ENCODE measurements at regions not wholly inside any gene's neighbourhood (a gene's known extent, or its start where the extent isn't known, plus 50 kb on each side); places are given as distances from the start of the nearest gene placed in this dataset.

DNA sequence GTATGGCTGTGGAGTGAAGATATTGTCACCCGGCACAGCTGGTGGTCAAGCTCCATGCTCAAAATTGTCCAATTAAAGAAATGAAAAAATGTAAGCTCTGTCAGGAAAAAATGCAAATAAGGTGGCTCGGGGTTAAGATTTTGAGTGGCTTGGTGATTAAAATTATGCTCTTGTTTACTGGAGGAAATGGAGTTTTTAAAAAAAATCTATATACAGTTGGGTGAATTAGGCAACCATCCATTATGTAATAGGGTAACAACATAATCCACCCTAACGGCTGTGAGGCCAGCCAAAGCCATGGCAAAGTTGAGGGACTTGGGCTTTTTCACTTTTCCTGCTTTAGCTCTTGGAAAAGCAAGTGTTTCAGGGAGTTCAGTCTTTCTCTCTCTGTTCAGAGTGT is 260.8 kb upstream of the HABP2 start:
- no peak for DNase-seq (ENCODE audit: low read depth)

DNA sequence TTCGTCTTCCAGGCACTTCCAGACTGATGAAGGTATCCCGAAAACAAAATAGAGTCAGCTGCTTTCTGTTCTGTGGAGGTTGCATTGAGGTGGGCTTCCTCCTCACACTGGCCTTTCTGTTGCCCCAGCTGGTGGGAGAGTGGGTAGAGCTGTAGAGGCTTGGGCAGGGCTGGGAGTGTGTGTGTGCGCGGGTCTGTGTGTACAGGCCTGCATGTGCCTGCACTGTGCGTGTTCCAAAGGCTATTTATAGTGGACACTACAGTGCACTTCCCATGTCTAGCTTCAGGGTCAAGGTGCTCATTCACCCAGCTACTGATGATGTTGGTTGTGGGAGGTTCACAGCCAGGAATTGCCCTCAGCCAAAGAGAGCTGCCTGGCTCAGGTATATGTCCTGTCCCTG is 260.1 kb upstream of the HABP2 start:
- no peak for DNase-seq (ENCODE audit: low read depth)

DNA sequence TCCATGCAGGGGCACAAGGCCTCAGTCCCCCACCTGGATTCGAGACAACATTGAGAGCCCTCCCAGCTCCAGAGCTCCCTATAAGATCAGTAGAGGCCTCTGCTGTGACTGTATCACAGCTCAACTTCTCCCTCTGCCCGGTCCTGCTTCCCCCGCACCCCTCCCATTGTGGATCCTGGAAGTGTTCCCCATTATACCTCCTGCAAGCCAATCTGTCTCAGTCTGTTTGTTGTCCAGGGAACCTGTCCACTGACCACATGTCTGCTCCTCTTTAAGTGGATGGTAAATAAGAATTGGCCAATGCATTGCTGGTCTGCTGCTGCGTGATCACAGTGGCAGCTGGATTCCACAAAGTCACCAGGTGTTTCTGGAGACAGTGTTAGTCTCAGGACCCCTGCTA is 259.7 kb upstream of the HABP2 start:
- DNase-seq (ENCODE audit: low read depth) = no peak

DNA sequence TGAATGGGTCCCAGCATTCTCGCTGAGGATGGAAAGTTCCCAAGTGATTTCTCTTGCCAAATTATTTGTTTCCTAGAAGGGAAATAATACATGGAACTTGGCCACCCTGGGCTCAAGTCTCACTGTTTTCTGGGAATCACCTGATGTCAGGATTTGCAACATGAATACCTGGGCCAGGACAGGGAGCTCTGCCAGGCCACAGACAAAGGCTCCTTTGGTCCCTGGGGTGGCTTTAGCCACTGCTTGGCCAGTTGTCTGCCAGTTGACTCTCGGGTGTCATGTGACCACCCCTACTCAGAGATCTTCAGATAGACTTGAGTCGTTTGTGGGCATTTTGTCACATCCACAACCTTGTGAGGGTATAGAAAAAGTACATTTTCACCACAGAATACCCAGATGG is 258.0 kb upstream of the HABP2 start:
- DNase-seq (ENCODE audit: low read depth) = no peak

DNA sequence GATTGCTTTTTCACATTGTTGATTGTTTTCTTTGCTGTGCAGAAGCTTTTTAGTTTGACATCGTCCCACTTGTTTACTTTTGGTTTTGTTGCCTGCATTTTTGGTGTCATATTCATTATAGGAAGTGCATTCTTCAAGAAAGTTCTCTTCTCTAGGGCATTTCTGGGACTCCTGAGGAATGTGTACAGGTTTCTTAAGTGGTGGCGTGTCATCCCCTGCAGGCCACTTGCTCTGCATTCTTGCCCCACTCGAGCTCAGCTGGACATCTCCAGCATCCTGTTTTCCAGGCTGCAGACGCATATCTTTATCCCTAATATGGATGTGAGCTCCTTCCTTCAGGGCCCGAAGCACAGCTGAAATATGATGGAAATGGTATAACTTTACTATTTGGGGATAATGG is 255.6 kb upstream of the HABP2 start:
- no peak for DNase-seq (ENCODE audit: low read depth)

DNA sequence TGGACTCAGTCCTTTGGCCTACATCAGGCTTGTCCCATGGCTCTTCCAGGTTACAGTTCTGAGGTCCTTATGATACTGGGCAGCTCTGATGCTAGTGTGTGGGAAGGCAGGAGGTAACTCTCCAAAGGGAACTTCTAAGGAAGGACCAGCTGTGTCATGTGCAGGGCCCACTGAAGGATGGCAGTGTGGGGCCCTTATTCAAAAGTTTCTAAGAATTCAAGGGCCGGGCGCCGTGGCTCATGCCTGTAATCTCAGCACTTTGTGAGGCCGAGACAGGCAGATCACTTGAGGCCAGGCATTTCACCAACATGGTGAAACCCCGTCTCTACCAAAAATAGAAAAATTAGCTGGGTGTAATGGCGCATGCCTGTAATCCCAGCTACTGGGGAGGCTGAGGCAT is 254.2 kb upstream of the HABP2 start:
- DNase-seq (ENCODE audit: low read depth) = no peak

DNA sequence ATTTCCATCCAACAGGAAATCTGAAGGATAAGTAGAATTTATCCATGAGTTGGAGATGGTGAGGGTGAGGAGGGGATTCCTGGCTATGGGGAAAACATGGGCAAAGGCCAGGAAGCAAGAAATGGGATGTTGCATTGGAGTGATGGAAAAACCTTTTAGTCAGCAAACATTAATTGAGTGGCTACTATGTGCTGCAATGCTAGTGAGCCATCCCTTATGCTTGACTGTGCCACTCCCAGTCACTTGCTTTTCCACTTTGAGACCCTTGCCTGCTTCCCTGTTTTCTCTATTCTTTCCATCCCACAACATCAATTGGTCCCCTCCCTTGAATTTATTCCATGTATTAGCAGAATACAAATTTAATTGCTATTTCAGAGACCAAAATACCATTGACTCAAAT is 252.7 kb upstream of the HABP2 start:
- DNase-seq (ENCODE audit: low read depth) = no peak

DNA sequence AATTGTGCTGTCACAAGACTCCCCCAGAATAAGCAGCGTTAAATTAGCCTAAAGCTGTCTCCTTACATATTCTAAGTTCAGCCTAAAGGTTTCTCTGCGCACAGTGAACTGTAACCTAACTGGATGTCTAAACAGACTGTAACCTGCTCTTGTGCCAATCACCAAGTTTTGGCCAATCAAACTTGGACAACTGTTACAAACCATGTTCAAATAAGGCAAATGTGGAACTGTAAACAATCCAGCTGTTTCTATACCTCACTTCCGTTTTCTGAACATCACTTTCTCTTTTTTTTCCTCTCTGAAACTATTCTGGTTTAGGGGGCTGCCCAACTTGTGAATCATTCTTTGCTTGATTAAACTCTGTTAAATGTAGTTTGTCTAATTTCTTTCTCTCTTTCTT is 252.2 kb upstream of the HABP2 start:
- DNase-seq (ENCODE audit: low read depth) = no peak

DNA sequence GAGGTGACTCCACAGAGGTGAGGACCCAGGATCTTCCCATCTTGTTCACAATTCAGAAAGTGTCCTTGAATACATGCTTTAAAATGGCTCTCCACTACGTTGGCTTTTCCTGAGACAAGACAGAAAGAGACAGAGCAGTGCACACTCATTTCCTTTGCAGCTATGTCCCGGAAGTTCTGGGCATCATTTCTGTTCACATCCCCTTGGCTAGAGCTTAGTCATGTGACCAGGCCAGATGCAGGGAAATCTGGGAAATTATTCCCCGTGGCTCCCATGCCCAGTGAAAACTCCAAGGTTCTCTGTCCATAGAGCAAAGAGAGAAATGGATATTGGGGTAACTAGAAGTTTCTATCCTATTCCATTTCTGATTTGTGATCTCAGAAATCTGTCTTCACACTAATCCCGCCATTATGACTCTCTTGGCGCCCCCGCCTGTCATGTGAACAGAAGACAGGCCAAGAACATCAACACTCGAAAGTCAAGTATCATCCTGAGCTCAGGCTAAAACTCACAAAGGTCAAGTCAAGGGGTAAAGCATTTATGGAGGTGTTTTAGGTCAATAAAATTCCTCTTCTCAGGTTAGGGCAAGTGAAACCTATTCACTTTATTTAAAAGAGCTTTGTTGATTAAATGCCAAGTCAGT is 251.4 kb upstream of the HABP2 start:
- no peak for DNase-seq (ENCODE audit: low read depth)

DNA sequence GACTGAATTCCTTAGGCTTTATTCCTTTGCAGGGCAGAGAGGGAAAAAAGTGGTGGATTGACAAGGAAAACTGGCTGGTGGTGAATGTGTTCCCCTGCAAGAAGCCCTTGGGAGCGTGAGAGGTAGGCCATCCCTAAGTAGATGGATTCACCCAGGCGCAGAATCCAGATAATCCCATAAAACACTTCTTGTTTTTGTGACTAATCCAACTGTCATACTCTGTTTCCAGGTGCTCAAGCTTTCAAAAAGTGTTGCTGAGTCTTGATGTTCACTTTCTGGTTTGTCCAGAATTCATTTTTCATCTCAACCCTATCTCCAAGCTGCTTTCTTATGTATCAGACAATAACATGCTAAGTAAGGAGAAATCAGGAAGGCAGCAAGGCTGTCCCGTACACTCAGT is 250.8 kb upstream of the HABP2 start:
- no peak for DNase-seq (ENCODE audit: low read depth)

DNA sequence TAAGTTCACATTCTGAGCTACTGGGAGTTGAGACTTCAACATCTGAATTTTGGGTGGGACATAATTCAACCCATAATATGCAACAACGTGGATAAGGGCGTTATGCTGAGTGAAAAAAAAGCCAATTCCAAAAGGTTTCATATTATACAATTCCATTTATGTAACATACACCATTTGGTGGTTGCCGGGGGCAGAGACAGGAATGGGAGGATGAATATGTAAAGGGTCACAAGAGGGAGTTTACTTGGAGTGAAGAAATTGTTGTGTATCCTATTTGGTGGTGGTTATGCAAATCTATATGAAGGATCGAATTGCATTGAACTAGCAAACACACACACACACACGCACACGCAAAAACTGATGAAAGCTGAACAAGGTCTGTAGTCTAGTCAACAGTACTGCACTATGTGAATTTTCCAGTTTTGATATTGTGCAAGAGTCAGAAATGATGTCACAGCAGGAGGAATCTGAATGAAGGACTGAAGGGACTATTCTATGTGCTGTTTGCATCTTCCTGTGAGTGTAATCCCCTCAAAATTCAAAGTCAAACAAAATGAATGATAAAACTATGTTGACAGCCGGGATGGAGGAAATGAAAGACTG is 249.2 kb upstream of the HABP2 start:
- DNase-seq (ENCODE audit: low read depth) = no peak

DNA sequence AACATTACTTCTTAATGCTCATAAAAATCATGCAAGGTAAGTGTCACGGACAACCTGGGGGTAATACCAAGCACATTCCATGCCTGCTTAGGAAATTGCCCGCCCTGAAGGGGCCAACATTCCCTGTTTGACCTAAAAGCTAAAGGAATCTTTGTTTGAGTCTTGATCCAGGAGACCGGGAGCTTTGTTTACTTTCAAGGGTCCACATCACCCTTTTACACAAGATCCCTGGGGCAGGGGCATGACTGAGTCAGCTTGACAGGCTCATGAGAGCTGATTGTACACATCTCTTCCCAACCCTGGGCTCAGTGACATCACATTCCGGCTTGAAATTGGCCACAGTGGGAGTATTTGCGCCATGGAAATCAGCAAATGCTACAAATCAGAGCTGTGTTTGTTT is 248.1 kb upstream of the HABP2 start:
- no peak for DNase-seq (ENCODE audit: low read depth)

DNA sequence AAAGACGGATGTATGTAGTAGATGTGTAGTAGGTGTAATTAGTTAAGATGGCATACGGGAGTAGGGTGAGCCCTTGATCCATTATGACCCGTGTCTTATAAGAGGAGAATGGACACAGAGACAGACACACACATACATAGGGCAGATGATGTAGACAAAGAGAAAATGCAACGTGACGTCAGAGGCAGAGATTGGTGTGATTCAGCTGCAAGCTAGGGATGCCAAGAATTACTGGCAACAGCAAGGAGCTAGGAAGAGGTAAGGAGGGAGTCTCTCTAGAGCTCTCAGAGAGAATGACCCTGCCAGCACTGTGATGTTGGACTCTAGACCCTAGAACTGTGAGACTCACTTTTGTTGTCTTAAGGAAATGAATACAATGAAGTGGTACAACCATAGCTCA is 247.0 kb upstream of the HABP2 start:
- no peak for DNase-seq (ENCODE audit: low read depth)

DNA sequence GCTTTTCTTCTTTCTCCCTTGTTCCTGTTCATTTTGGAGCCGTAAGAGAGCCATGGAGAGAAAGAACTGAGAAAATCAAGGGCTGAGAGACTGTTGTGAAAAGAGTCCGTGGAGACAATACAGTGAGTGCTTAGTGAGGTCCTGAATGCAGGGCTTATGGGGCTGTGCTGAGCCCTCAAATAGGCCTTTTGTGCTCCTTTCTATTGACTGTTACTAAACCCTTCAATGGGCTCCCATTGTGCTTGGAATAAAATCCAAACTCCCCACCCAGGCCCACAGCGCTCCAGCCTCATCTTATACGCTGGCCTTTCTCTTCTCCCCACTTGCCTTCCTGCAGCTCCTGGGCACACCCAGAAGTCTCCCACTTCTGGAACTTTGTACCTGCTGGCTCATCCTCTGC is 243.1 kb upstream of the HABP2 start:
- DNase-seq (ENCODE audit: low read depth) = no peak

DNA sequence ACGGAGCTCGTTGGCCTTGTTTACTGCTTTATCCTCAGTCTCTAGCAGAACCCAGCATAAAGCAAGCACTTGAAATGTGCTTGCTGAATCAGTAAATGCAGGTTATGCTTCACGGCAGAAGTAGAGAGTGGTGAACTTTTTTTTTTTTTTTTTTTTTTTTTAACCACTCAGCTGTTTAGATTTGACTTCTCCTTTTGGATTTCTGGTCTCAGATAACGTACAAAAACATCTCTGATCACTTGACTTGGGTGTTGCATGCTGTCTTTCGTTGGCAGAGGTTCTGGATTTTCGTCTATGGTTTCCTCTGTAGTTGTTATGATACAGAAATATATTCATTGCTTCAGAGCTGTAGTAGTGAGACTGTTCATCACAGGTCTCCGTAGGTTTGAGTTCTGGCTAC is 242.5 kb upstream of the HABP2 start:
- DNase-seq (ENCODE audit: low read depth) = no peak

DNA sequence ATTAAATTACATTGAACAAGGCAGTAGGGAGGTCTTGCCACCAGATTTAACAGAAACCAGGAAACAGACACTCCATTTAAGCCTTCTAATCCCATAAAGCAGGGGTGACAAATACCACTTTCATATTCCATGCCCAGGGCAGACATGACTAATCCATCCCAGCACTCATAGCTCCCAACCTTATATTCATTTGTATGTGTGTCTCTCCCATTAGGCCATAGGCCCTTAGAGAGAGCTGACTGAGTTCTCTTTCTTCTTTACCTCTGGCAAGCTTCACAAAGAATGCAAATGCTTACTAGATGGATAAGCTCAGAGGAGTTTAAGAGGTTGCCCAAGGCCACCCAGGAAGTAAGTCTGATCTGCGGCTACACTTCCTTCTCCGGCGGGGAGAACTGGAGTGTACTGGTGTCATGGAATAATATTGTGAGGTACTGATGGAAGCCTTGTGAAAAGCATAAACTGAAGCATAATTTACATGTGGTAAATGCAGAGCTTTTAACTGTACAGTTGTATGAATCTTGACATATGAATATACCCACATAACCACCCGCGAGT is 239.7 kb upstream of the HABP2 start:
- no peak for DNase-seq (ENCODE audit: low read depth)

DNA sequence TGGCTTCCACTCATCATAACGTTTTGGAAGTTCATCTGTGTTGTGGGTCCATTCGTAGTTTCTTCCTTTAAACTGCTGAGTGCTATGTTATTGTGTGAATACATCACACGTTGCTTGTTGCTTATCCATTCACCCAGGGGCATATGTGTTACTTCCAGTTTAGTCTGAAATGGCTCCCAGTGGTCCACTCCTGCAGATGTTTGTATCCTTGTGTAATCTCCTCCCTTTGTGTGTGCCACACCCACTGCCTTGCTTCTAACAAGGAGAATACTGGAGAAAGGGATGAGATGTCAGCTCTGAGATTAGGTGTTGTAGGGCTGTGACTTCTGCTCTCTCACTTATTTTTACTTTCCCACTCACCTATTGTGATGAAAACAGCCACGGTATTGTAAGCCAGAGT is 239.1 kb upstream of the HABP2 start:
- no peak for DNase-seq (ENCODE audit: low read depth)

DNA sequence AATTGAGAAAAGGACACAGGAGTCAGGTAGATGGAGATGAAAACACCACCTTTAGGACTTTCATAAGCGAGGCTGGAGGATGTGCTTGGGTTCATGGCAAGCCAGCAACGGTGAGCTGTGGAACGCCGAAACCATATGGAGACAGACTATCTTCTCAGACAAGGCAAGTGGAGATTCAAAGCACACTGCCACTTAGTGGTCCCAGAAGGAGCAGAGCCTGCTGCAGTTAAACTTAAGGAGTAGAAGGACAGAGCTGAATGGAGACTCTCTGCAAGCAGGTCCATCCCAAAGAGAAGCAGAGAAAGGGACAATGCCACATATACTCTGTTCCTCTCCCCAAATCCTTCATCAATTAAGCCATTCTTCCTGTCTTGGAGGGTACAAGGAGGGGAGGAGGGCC is 236.3 kb upstream of the HABP2 start:
- DNase-seq (ENCODE audit: low read depth) = no peak

DNA sequence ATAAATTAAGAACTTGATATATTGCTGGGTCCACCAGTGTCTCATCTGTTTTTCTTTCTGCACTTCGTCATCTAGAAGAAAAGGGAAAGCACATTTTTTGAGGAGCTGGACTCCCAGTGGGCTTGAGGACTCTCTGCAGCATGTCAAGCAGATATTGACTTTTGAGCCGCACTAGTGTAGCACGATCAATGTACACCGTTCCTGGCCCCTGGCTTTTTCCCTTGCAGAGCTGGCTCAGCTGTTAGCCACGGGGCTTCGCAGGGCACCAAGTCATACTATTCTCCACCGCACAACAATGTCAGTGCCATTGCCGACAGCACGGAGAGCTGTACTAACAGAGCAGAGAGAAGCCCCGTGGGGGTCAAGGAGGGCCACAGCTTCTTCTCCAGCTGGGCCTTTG is 235.4 kb upstream of the HABP2 start:
- DNase-seq (ENCODE audit: low read depth) = no peak

DNA sequence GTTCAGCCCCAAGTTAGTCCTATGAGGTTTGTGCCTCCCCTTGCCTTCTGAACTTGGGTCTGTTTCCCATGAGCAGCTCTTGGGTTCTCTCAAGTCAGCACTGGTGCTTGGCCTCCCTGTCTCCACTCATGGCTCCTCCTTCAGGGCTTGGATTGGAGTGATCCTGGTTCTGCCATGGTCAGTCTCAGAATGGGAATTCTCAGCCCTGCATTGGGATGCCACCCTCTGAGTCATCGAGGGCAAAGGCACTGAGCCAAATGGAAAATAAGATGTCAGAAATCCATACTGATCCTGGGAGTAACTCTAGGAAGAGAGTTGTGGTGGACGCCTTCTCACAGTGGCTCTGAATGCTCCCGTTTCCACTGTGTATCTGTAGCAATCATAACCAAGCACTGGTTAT is 233.4 kb upstream of the HABP2 start:
- no peak for DNase-seq (ENCODE audit: low read depth)

DNA sequence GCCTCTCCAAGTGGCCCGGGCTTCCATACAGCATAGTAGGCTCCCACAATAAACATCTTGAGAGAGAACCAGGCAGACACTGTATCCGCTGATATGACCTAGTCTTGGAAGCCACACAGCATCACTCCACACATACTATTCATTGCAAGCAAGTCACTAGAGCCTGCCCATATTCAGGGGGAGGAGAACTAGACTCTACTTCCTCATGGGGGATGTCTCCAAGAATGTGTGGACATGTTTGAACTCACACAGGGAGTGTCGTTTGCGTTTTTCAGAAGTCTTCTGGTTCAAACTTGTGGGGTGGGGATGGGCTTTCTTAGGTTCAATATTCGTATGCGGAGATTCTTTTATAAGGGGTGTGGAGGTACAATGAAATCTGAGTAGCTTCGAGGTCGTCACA is 232.6 kb upstream of the HABP2 start:
- DNase-seq (ENCODE audit: low read depth) = no peak

DNA sequence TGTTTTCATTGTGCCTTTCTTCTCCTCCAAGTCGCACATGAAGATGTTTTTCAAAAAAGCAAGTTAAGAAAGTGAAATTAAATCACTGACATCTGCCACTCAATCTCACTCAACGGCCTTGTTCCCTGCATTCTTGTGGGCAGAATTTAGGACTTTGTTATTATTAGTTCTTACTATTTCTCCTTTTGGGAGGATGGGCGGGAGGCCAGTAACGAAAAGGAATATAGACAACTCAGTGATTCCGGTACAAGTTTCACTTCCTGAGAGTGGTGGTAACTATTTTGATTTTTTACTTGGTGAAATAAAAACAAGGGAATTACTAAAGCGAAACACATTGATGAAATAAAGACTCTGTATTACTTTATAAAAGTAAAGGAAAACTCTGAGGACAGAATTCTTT is 231.9 kb upstream of the HABP2 start:
- DNase-seq (ENCODE audit: low read depth) = no peak

DNA sequence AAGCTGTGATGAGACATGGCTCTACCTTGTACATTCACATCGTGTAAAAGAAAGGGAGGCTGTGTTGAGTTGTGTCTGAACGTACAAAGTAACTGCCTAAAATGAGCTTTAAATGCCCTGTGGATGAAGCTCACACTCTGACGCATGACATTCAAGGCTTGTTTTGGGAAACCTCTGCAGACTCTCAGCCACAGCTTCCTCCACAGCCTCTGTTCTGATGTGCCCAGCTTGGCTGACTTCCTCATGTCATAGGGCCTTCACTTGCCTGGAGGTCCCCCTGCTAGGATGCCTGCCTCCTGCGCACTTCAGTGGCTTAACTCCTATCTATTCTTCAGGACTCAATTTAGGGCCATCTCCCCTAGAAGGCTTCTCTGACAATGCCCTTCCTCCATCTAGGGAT is 230.0 kb upstream of the HABP2 start:
- no peak for DNase-seq (ENCODE audit: low read depth)

DNA sequence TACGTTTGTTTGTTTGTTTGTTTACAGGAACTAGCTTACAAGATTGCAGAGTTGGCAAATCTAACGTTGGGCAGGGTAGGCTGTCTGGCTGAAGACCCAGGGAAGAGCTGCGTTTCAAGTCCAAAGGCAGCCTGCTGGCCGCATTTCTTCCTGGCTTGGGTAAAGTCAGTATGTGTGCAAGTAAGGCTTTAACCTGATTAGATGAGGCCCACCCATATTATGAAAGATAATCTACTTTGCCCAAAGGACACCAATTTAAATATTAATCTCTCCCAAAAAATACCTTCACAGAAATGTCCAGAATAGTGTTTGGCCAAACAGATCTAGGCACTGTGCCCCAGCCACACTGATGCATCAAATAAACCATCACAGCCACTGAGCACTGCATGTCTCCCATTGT is 228.9 kb upstream of the HABP2 start:
- no peak for DNase-seq (ENCODE audit: low read depth)

Measured in stimulated activated CD8-positive, alpha-beta memory T cell treated with anti-CD3 and anti-CD28 coated beads, Interleukin-4, amount 100 ng/mL, for 24 hours (primary cell).